HepG2 (cell line): ENCODE measurements at regions not wholly inside any gene's neighbourhood (a gene's known extent, or its start where the extent isn't known, plus 50 kb on each side); places are given as distances from the start of the nearest gene placed in this dataset.

Source experiments
- ATAC-seq: fragments of 200-7000 bp; cut with Tn5 transposase; 3 replicates; pipeline ENCODE4 v1.9.1; 2020; ENCODE audit warnings: mild to moderate bottlenecking, moderate library complexity
- BruUV-seq: library from RNA; stranded (reverse); fragments of 400-500 nt; replicated peaks from 2 replicates; lab custom pipeline; 2021; lab: Mats Ljungman, UMichigan
- CTCF ChIA-PET: fragments of 300-600 bp; formaldehyde crosslinking; extraction: SDS; loops from one replicate; lab custom pipeline; 2021; ENCODE audit warnings: low total read pairs, inconsistent platforms, low intra/inter-chr PET ratio; lab: Yijun Ruan, JAX
- POLR2A ChIA-PET: fragments of 350-600 bp; sonication (Branson Sonifier 250); formaldehyde crosslinking; loops from one replicate; lab custom pipeline; 2020; ENCODE audit warnings: antibody characterized with exemption, inconsistent platforms; lab: Yijun Ruan, JAX
- DNase-seq: peaks from one replicate; pipeline ENCODE4 v3.0.0-alpha.2; 2015; ENCODE audit warnings: low spot score
- FAIRE-seq: peaks from 3 replicates; lab custom pipeline; 2011; peaks lifted over from hg19 to GRCh38; lab: Jason Lieb, UNC
- H2AFZ ChIP-seq: one replicate; pipeline ENCODE4 v1.6.1; 2011; ENCODE audit warnings: low read length, inconsistent platforms
- H3K27ac ChIP-seq: fragments of 300-600 bp; 3 replicates; pipeline ENCODE4 v1.8.0; 2011; ENCODE audit warnings: mixed run types, mild to moderate bottlenecking, mixed read lengths, low read length, inconsistent platforms; ENCODE audit not compliant: insufficient read depth; ENCODE audit errors: extremely low read length
- H3K27me3 ChIP-seq, 2 experiments: fragments of 200-600 bp in 1 of 2; 2 replicates in 1 of 2; 3 replicates in 1 of 2; pipeline versions ENCODE4 v1.6.0 to v1.8.0; 2011; ENCODE audit warnings: low read length in 2 of 2, mild to moderate bottlenecking in 2 of 2, moderate library complexity in 2 of 2, inconsistent platforms in 1 of 2; ENCODE audit not compliant: insufficient read depth in 2 of 2, control insufficient read depth in 1 of 2
- H3K36me3 ChIP-seq, 2 experiments: fragments of 200-600 bp in 1 of 2; replicated peaks in 1 of 2; 2 replicates in 1 of 2; 3 replicates in 1 of 2; pipeline versions ENCODE4 v1.5.1 to v1.8.0; 2011; ENCODE audit warnings: low read length in 2 of 2, inconsistent platforms in 1 of 2; ENCODE audit not compliant: insufficient read depth in 2 of 2, control insufficient read depth in 1 of 2
- H3K4me1 ChIP-seq: 2 replicates; pipeline ENCODE4 v1.5.1; 2012; ENCODE audit warnings: low read length, inconsistent platforms; ENCODE audit not compliant: insufficient read depth
- H3K4me2 ChIP-seq: 2 replicates; pipeline ENCODE4 v1.6.0; 2011; ENCODE audit warnings: low read depth, low read length, inconsistent platforms
- H3K4me3 ChIP-seq, 3 experiments: fragments of 200-600 bp in 1 of 3; sonication (generic), shearing (Covaris generic) in 1 of 3; replicated peaks in 1 of 3; 2 replicates each; pipeline ENCODE4 v1.5.1; 2011 to 2016; ENCODE audit warnings: low read length in 3 of 3, inconsistent platforms in 2 of 3, low read depth in 2 of 3, mild to moderate bottlenecking in 2 of 3, control low read depth in 1 of 3, mixed read lengths in 1 of 3; ENCODE audit not compliant: insufficient read depth in 1 of 3
- H3K79me2 ChIP-seq: one replicate; pipeline ENCODE4 v1.6.1; 2011; ENCODE audit warnings: low read length, inconsistent platforms; ENCODE audit not compliant: insufficient read depth
- H3K9ac ChIP-seq: 2 replicates; pipeline ENCODE4 v1.6.0; 2011; ENCODE audit warnings: mild to moderate bottlenecking, low read depth, low read length, inconsistent platforms; ENCODE audit not compliant: insufficient read depth
- H3K9me3 ChIP-seq: 2 replicates; pipeline ENCODE4 v1.5.1; 2012; ENCODE audit warnings: mild to moderate bottlenecking, low read length
- H4K20me1 ChIP-seq: 2 replicates; pipeline ENCODE4 v1.6.0; 2011; ENCODE audit warnings: inconsistent platforms, mild to moderate bottlenecking, low read length, moderate library complexity; ENCODE audit not compliant: insufficient read depth
- GTF3A ChIP-seq: sonication (generic); formaldehyde crosslinking; conservative IDR thresholded peaks from 2 replicates; pipeline ENCODE4 v1.4.0; 2020; ENCODE audit warnings: mild to moderate bottlenecking, missing genetic modification reagents
- HOXA7 ChIP-seq: sonication (generic); formaldehyde crosslinking; IDR thresholded peaks from 2 replicates; pipeline ENCODE4 v1.8.1; 2022; ENCODE audit warnings: mild to moderate bottlenecking, missing genetic modification reagents, moderate library complexity
- MXD1 ChIP-seq: sonication (generic); formaldehyde crosslinking; IDR thresholded peaks from 2 replicates; pipeline ENCODE4 v1.4.0; 2020; ENCODE audit warnings: mild to moderate bottlenecking, missing genetic modification reagents
- NAIF1 ChIP-seq: sonication (generic); formaldehyde crosslinking; IDR thresholded peaks from 2 replicates; pipeline ENCODE4 v1.5.0; 2020; ENCODE audit warnings: mild to moderate bottlenecking, missing genetic modification reagents, borderline replicate concordance
- NFAT5 ChIP-seq: sonication (generic); formaldehyde crosslinking; IDR thresholded peaks from 2 replicates; pipeline ENCODE4 v1.4.0; 2020; ENCODE audit warnings: missing genetic modification reagents
- NFRKB ChIP-seq: fragments of 450-650 bp; IDR thresholded peaks from 2 replicates; pipeline ENCODE4 v1.6.1; 2017
- NR2F6 ChIP-seq, 2 experiments: IDR thresholded peaks; 2 replicates each; pipeline ENCODE4 v1.6.1; 2016; ENCODE audit warnings: antibody characterized with exemption in 1 of 2, mild to moderate bottlenecking in 1 of 2
- NR3C1 ChIP-seq: sonication (generic); formaldehyde crosslinking; IDR thresholded peaks from 2 replicates; pipeline ENCODE4 v1.4.0; 2020; ENCODE audit warnings: missing genetic modification reagents
- PAF1 ChIP-seq: IDR thresholded peaks from 2 replicates; pipeline ENCODE4 v1.6.1; 2016; ENCODE audit warnings: missing genetic modification reagents, missing compliant biosample characterization
- SRSF1 ChIP-seq: fragments of 200-400 bp; formaldehyde crosslinking; optimal IDR thresholded peaks from 2 replicates; pipeline ENCODE3; 2017; ENCODE audit warnings: mild to moderate bottlenecking, low read depth, low read length, moderate library complexity
- ZBTB2 ChIP-seq: sonication (generic); formaldehyde crosslinking; IDR thresholded peaks from 2 replicates; pipeline ENCODE4 v1.8.0; 2022; ENCODE audit warnings: low read depth, missing genetic modification reagents
- ZMYM3 ChIP-seq: sonication (generic); formaldehyde crosslinking; IDR thresholded peaks from 2 replicates; pipeline ENCODE4 v1.5.1; 2020; ENCODE audit warnings: mild to moderate bottlenecking, missing genetic modification reagents
- ZNF563 ChIP-seq: sonication (generic); formaldehyde crosslinking; IDR thresholded peaks from 2 replicates; pipeline ENCODE4 v1.8.0; 2022; ENCODE audit warnings: mild to moderate bottlenecking, moderate library complexity, missing genetic modification reagents
- ZNF574 ChIP-seq: sonication (generic); formaldehyde crosslinking; IDR thresholded peaks from 2 replicates; pipeline ENCODE4 v1.4.0; 2020; ENCODE audit warnings: missing genetic modification reagents
- ZNF576 ChIP-seq: sonication (generic); formaldehyde crosslinking; IDR thresholded peaks from 2 replicates; pipeline ENCODE4 v1.4.0; 2020; ENCODE audit warnings: mild to moderate bottlenecking, missing genetic modification reagents
- ZNF670 ChIP-seq: sonication (generic); formaldehyde crosslinking; IDR thresholded peaks from 2 replicates; pipeline ENCODE4 v1.8.0; 2022; ENCODE audit warnings: mild to moderate bottlenecking, missing genetic modification reagents, borderline replicate concordance
- ZSCAN22 ChIP-seq: sonication (generic); formaldehyde crosslinking; IDR thresholded peaks from 2 replicates; pipeline ENCODE4 v1.4.0; 2020; ENCODE audit warnings: mild to moderate bottlenecking, missing genetic modification reagents
- WGBS: methylation state at CpG from one replicate; pipeline ENCODE4 v1.1.6; 2017; ENCODE audit warnings: low lambda C conversion rate; 5-methylcytosine and 5-hydroxymethylcytosine counted together
- in situ Hi-C: cut with HindIII; loops from 2 replicates; pipeline ENCODE4 v1.10.0; 2017; ENCODE audit warnings: low pct_unique_long_range_greater_than_20kb; ENCODE audit not compliant: extremely low pct_ligation_motif_present
- intact Hi-C: fragments of 100-400 bp; cut with micrococcal nuclease; formaldehyde crosslinking; loops from one replicate; pipeline ENCODE4 v1.10.0; 2022; ENCODE audit not compliant: unreplicated experiment

- DNase-seq, result no peak
- FAIRE-seq, result no peak
- Histone ChIP-seq H3K9ac (no peak overlapping the region), H3K4me2 (no peak overlapping the region), H3K79me2 (no peaks in the 10 kb centered on the region), H3K9me3 (no peaks in the 10 kb centered on the region), H4K20me1 (no peaks in the 10 kb centered on the region), H3K36me3 (no peaks in the 10 kb centered on the region), H3K4me3 (no peak overlapping the region), H3K4me1 (0 out of 2 replicates have a peak, but pooled peaks cover 1% of the 10 kb centered on the region), H2AFZ (no peak overlapping the region), H3K27me3 (no peaks in the 10 kb centered on the region), H3K27ac (no peak overlapping the region)
- in situ Hi-C loops (no loop called here), intact Hi-C loops (no loop called here)
- TF ChIP-seq NFRKB, result no peak
- no peak for TF ChIP-seq MXD1
- TF ChIP-seq ZNF574 (CRISPR knock-in tag), result no peak
- no peak for TF ChIP-seq NFAT5
- TF ChIP-seq GTF3A, result no peak
- TF ChIP-seq HOXA7 (CRISPR knock-in tag), result no peak
- no peak for TF ChIP-seq ZNF576 (CRISPR knock-in tag)
- no peak for TF ChIP-seq NAIF1
- no peak for TF ChIP-seq ZSCAN22 (CRISPR knock-in tag)
- no peak for TF ChIP-seq ZNF563 (CRISPR knock-in tag)
- TF ChIP-seq PAF1, result no peak
- TF ChIP-seq SRSF1, result no peak
- TF ChIP-seq NR3C1, result no peak
- TF ChIP-seq ZMYM3, result no peak
- TF ChIP-seq NR2F6 (IDR thresholded peaks at IDR 0.05), result no peak
- TF ChIP-seq NR2F6 (CRISPR knock-in tag; IDR thresholded peaks at IDR 0.05), result no peak
- no peak for TF ChIP-seq ZBTB2 (CRISPR knock-in tag)
- TF ChIP-seq ZNF670, result no peak
- WGBS, result 17% methylated on average over 4 of the region's 4 CpGs
- ChIA-PET POLR2A (no interaction called here), CTCF (no interaction called here)
- no peak for ATAC-seq
- no TSS peak for BruUV-seq
Observed at GRCh38 chr1:227391211-227391610, 72.9 kb upstream of the CDC42BPA start.
